ENCODE measurements at regions not wholly inside any gene's neighbourhood (a gene's known extent, or its start where the extent isn't known, plus 50 kb on each side); places are given as distances from the start of the nearest gene placed in this dataset.

DNA sequence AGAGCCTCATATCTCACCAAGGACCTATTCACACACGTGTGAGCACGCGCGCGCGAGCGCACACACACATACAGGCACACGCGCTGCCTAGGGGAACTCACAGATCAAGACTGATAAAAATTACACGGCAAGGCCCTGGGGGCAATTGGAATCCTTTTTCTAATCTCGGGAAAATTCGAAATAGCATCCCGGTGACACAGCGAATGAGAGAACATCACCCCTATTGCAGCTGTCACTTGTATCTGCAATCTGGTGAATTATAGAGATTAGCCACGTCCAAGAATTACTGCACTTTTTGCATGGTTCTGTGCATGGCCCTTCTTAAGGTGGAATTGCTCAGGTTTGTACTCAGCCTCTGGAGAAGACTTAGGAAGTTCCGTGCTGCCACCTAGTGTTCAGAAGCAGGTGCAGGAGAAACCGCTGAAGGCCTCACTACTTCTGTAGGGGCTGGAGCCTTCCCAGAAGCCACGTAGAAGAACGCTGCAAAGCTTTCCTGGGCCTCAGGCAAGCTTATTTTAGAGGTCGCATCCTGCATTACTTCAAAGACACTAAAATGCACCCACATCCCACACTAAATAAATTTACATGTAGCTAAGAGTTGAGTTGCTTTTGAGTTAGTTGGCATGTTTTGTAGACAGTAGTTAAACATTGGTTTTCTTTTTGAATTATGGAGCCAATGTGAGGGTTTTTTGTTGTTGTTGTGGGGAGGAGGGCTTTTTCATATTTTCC lies 229.2 kb upstream of the CAMK1G start:
- no peak overlapping the region for H3K4me2 ChIP-seq
- peaks cover 32% of the 10 kb centered on the region for H3K4me1 ChIP-seq (ENCODE audit: insufficient read depth)
- no peaks in the 10 kb centered on the region for H3K27me3 ChIP-seq (ENCODE audit: insufficient read depth)
- H3K27me3 Mint-ChIP-seq (ENCODE audit: insufficient read depth, low read depth, poor library complexity), result no peaks in the 10 kb centered on the region
- no peaks in the 10 kb centered on the region for H4K20me1 ChIP-seq (replicated peaks; ENCODE audit: insufficient read depth)
- H3K4me3 ChIP-seq, result no peak overlapping the region
- no peak overlapping the region for H3K27ac Mint-ChIP-seq
- peaks cover 48% of the 10 kb centered on the region for H3K4me1 Mint-ChIP-seq
- no peaks in the 10 kb centered on the region for H3K36me3 Mint-ChIP-seq (ENCODE audit: low read depth)
- TF ChIP-seq, protein P1, sequence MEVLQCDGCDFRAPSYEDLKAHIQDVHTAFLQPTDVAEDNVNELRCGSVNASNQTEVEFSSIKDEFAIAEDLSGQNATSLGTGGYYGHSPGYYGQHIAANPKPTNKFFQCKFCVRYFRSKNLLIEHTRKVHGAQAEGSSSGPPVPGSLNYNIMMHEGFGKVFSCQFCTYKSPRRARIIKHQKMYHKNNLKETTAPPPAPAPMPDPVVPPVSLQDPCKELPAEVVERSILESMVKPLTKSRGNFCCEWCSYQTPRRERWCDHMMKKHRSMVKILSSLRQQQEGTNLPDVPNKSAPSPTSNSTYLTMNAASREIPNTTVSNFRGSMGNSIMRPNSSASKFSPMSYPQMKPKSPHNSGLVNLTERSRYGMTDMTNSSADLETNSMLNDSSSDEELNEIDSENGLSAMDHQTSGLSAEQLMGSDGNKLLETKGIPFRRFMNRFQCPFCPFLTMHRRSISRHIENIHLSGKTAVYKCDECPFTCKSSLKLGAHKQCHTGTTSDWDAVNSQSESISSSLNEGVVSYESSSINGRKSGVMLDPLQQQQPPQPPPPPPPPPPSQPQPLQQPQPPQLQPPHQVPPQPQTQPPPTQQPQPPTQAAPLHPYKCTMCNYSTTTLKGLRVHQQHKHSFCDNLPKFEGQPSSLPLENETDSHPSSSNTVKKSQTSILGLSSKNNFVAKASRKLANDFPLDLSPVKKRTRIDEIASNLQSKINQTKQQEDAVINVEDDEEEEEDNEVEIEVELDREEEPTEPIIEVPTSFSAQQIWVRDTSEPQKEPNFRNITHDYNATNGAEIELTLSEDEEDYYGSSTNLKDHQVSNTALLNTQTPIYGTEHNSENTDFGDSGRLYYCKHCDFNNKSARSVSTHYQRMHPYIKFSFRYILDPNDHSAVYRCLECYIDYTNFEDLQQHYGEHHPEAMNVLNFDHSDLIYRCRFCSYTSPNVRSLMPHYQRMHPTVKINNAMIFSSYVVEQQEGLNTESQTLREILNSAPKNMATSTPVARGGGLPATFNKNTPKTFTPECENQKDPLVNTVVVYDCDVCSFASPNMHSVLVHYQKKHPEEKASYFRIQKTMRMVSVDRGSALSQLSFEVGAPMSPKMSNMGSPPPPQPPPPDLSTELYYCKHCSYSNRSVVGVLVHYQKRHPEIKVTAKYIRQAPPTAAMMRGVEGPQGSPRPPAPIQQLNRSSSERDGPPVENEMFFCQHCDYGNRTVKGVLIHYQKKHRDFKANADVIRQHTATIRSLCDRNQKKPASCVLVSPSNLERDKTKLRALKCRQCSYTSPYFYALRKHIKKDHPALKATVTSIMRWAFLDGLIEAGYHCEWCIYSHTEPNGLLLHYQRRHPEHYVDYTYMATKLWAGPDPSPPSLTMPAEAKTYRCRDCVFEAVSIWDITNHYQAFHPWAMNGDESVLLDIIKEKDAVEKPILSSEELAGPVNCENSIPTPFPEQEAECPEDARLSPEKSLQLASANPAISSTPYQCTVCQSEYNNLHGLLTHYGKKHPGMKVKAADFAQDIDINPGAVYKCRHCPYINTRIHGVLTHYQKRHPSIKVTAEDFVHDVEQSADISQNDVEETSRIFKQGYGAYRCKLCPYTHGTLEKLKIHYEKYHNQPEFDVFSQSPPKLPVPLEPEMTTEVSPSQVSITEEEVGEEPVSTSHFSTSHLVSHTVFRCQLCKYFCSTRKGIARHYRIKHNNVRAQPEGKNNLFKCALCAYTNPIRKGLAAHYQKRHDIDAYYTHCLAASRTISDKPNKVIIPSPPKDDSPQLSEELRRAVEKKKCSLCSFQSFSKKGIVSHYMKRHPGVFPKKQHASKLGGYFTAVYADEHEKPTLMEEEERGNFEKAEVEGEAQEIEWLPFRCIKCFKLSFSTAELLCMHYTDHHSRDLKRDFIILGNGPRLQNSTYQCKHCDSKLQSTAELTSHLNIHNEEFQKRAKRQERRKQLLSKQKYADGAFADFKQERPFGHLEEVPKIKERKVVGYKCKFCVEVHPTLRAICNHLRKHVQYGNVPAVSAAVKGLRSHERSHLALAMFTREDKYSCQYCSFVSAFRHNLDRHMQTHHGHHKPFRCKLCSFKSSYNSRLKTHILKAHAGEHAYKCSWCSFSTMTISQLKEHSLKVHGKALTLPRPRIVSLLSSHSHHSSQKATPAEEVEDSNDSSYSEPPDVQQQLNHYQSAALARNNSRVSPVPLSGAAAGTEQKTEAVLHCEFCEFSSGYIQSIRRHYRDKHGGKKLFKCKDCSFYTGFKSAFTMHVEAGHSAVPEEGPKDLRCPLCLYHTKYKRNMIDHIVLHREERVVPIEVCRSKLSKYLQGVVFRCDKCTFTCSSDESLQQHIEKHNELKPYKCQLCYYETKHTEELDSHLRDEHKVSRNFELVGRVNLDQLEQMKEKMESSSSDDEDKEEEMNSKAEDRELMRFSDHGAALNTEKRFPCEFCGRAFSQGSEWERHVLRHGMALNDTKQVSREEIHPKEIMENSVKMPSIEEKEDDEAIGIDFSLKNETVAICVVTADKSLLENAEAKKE (CRISPR knock-in tag; IDR thresholded peaks at IDR 0.05), result peak; percentile 87
- no peak for TF ChIP-seq JUNB (IDR thresholded peaks at IDR 0.05; ENCODE audit: unreplicated experiment)
- TF ChIP-seq, protein P2, sequence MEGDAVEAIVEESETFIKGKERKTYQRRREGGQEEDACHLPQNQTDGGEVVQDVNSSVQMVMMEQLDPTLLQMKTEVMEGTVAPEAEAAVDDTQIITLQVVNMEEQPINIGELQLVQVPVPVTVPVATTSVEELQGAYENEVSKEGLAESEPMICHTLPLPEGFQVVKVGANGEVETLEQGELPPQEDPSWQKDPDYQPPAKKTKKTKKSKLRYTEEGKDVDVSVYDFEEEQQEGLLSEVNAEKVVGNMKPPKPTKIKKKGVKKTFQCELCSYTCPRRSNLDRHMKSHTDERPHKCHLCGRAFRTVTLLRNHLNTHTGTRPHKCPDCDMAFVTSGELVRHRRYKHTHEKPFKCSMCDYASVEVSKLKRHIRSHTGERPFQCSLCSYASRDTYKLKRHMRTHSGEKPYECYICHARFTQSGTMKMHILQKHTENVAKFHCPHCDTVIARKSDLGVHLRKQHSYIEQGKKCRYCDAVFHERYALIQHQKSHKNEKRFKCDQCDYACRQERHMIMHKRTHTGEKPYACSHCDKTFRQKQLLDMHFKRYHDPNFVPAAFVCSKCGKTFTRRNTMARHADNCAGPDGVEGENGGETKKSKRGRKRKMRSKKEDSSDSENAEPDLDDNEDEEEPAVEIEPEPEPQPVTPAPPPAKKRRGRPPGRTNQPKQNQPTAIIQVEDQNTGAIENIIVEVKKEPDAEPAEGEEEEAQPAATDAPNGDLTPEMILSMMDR (conservative IDR thresholded peaks at IDR 0.05; ENCODE audit: low read depth in 2 of 2), result peak; percentile 95
- peak overlapping the region; percentile 23 for H3K27ac ChIP-seq (ENCODE audit: low read depth)
- H3K9me2 ChIP-seq (ENCODE audit: insufficient read depth), result peaks cover 10% of the 10 kb centered on the region; the same call in 1 of the 2 replicates
- H3K79me2 ChIP-seq (replicated peaks; ENCODE audit: insufficient read depth), result no peaks in the 10 kb centered on the region
- no peaks in the 10 kb centered on the region; the same call in 1 of the 2 replicates for H3F3A ChIP-seq (replicated peaks; ENCODE audit: low read depth)
- ATAC-seq (peak; percentile 97), DNase-seq (ENCODE audit: low spot score) (peak; percentile 96)
- no peaks in the 10 kb centered on the region for H3K9me3 Mint-ChIP-seq
- H2AFZ ChIP-seq, result peak overlapping the region; percentile 79; the same call in 1 of the 2 replicates
- no peak overlapping the region for H3K4me3 Mint-ChIP-seq
- no peaks in the 10 kb centered on the region for H3K36me3 ChIP-seq (ENCODE audit: insufficient read depth)

All from GM23338 (cell line).